ENCODE measurements at regions not wholly inside any gene's neighbourhood (a gene's known extent, or its start where the extent isn't known, plus 50 kb on each side); places are given as distances from the start of the nearest gene placed in this dataset.

GRCh38 chr19:28238270-28238820 is 974.6 kb downstream of the UQCRFS1 start:
- no peak for DNase-seq (ENCODE audit: low spot score)
- TF ChIP-seq CTCF (IDR thresholded peaks at IDR 0.05; ENCODE audit: unreplicated experiment): no peak
- Mint-ChIP-seq H3K9me3 (ENCODE audit: unreplicated experiment) (no peaks in the 10 kb centered on the region), H3K27ac (ENCODE audit: unreplicated experiment) (no peak overlapping the region), H3K36me3 (ENCODE audit: low read depth, unreplicated experiment) (no peaks in the 10 kb centered on the region), H3K27me3 (ENCODE audit: unreplicated experiment) (no peaks in the 10 kb centered on the region), H3K4me3 (ENCODE audit: unreplicated experiment) (no peak overlapping the region), H3K4me1 (ENCODE audit: unreplicated experiment) (peaks cover 3% of the 10 kb centered on the region)

- no peak for TF ChIP-seq CTCF (IDR thresholded peaks at IDR 0.05; ENCODE audit: unreplicated experiment)
- Mint-ChIP-seq H3K27ac (ENCODE audit: unreplicated experiment) (no peak overlapping the region), H3K4me3 (ENCODE audit: unreplicated experiment) (no peak overlapping the region), H3K27me3 (ENCODE audit: unreplicated experiment) (no peaks in the 10 kb centered on the region), H3K9me3 (ENCODE audit: unreplicated experiment) (no peaks in the 10 kb centered on the region), H3K36me3 (ENCODE audit: low read depth, unreplicated experiment) (no peaks in the 10 kb centered on the region), H3K4me1 (ENCODE audit: unreplicated experiment) (peaks cover 3% of the 10 kb centered on the region)
- DNase-seq (ENCODE audit: low spot score): no peak
Observed at GRCh38 chr19:28235606-28236125, 977.3 kb downstream of the UQCRFS1 start.

GRCh38 chr19:28234637-28235036 is 978.3 kb downstream of the UQCRFS1 start:
- H3K27ac Mint-ChIP-seq (ENCODE audit: unreplicated experiment): no peak overlapping the region
- TF ChIP-seq CTCF (IDR thresholded peaks at IDR 0.05; ENCODE audit: unreplicated experiment): no peak
- peaks cover 3% of the 10 kb centered on the region for H3K4me1 Mint-ChIP-seq (ENCODE audit: unreplicated experiment)
- no peak for DNase-seq (ENCODE audit: low spot score)
- H3K27me3 Mint-ChIP-seq (ENCODE audit: unreplicated experiment): no peaks in the 10 kb centered on the region
- H3K36me3 Mint-ChIP-seq (ENCODE audit: low read depth, unreplicated experiment): no peaks in the 10 kb centered on the region
- no peaks in the 10 kb centered on the region for H3K9me3 Mint-ChIP-seq (ENCODE audit: unreplicated experiment)
- no peak overlapping the region for H3K4me3 Mint-ChIP-seq (ENCODE audit: unreplicated experiment)

GRCh38 chr19:28228854-28229253 is 984.1 kb downstream of the UQCRFS1 start:
- no peaks in the 10 kb centered on the region for H3K4me1 Mint-ChIP-seq (ENCODE audit: unreplicated experiment)
- no peak for DNase-seq (ENCODE audit: low spot score)
- no peak overlapping the region for H3K27ac Mint-ChIP-seq (ENCODE audit: unreplicated experiment)
- H3K27me3 Mint-ChIP-seq (ENCODE audit: unreplicated experiment): no peaks in the 10 kb centered on the region
- H3K9me3 Mint-ChIP-seq (ENCODE audit: unreplicated experiment): no peaks in the 10 kb centered on the region
- no peak for TF ChIP-seq CTCF (IDR thresholded peaks at IDR 0.05; ENCODE audit: unreplicated experiment)
- H3K4me3 Mint-ChIP-seq (ENCODE audit: unreplicated experiment): no peak overlapping the region
- no peaks in the 10 kb centered on the region for H3K36me3 Mint-ChIP-seq (ENCODE audit: low read depth, unreplicated experiment)

- Mint-ChIP-seq H3K4me3 (ENCODE audit: unreplicated experiment) (no peak overlapping the region), H3K27me3 (ENCODE audit: unreplicated experiment) (peaks cover 2% of the 10 kb centered on the region), H3K9me3 (ENCODE audit: unreplicated experiment) (no peaks in the 10 kb centered on the region), H3K36me3 (ENCODE audit: low read depth, unreplicated experiment) (no peaks in the 10 kb centered on the region), H3K27ac (ENCODE audit: unreplicated experiment) (no peak overlapping the region), H3K4me1 (ENCODE audit: unreplicated experiment) (no peaks in the 10 kb centered on the region)
- DNase-seq (ENCODE audit: low spot score): no peak
- no peak for TF ChIP-seq CTCF (IDR thresholded peaks at IDR 0.05; ENCODE audit: unreplicated experiment)
Observed at GRCh38 chr19:28224441-28224840, 988.5 kb downstream of the UQCRFS1 start.
